K562 (cell line): ENCODE measurements at regions not wholly inside any gene's neighbourhood (a gene's known extent, or its start where the extent isn't known, plus 50 kb on each side); places are given as distances from the start of the nearest gene placed in this dataset.

ENCODE experiments used
- ATAC-seq: fragments of 200-7000 bp; cut with Tn5 transposase; 3 replicates; pipeline ENCODE4 v1.9.1; 2020; ENCODE audit warnings: moderate library complexity
- BruUV-seq: library from RNA; stranded (reverse); fragments of 400-500 nt; replicated peaks from 2 replicates; lab custom pipeline; 2021; lab: Mats Ljungman, UMichigan
- CTCF ChIA-PET: fragments of 300-600 bp; formaldehyde crosslinking; extraction: SDS; loops from one replicate; lab custom pipeline; 2021; ENCODE audit warnings: low intra/inter-chr PET ratio; lab: Yijun Ruan, JAX
- POLR2A ChIA-PET: fragments of 300-600, 350-650 bp; sonication (Branson Sonifier 250); formaldehyde crosslinking; extraction: SDS; loops from one replicate; lab custom pipeline; 2021; ENCODE audit warnings: antibody characterized with exemption, inconsistent platforms; lab: Yijun Ruan, JAX
- DNase-seq, 4 experiments: peaks; one replicate each; pipeline versions ENCODE4 v3.0.0 to v3.0.0-alpha.2; 2011 to 2018; ENCODE audit warnings: low spot score in 3 of 4, mixed read lengths in 3 of 4; ENCODE audit errors: extremely low read depth in 1 of 4
- FAIRE-seq: peaks from 2 replicates; lab custom pipeline; 2011; peaks lifted over from hg19 to GRCh38; lab: Jason Lieb, UNC
- H2AFZ ChIP-seq: 2 replicates; pipeline ENCODE4 v1.6.0; 2011; ENCODE audit warnings: low read depth, low read length, control low read depth, inconsistent platforms
- H3K27ac ChIP-seq: fragments of 200-600 bp; 3 replicates; pipeline ENCODE4 v1.8.0; 2011; ENCODE audit warnings: low read depth, mild to moderate bottlenecking, control low read depth, inconsistent platforms, low read length, moderate library complexity, mixed read lengths; ENCODE audit errors: extremely low read depth
- H3K27me3 ChIP-seq, 2 experiments: fragments of 300-600 bp in 1 of 2; 2 replicates in 1 of 2; 3 replicates in 1 of 2; pipeline versions ENCODE4 v1.6.0 to v1.8.0; 2011; ENCODE audit warnings: inconsistent platforms in 2 of 2, low read length in 2 of 2, mild to moderate bottlenecking in 1 of 2, mixed read lengths in 1 of 2, moderate library complexity in 1 of 2; ENCODE audit not compliant: control insufficient read depth in 2 of 2, insufficient read depth in 2 of 2
- H3K36me3 ChIP-seq: fragments of 300-600 bp; 3 replicates; pipeline ENCODE4 v1.8.0; 2011; ENCODE audit warnings: mild to moderate bottlenecking, low read length, inconsistent platforms; ENCODE audit not compliant: control insufficient read depth, insufficient read depth
- H3K4me1 ChIP-seq, 2 experiments: fragments of 200-600 bp in 1 of 2; replicated peaks in 1 of 2; 2 replicates in 1 of 2; 3 replicates in 1 of 2; pipeline versions ENCODE4 v1.5.1 to v1.8.0; 2011; ENCODE audit warnings: inconsistent platforms in 2 of 2, low read length in 2 of 2, mild to moderate bottlenecking in 1 of 2, mixed read lengths in 1 of 2, moderate library complexity in 1 of 2; ENCODE audit not compliant: control insufficient read depth in 2 of 2, insufficient read depth in 2 of 2
- H3K4me2 ChIP-seq: 2 replicates; pipeline ENCODE4 v1.6.1; 2011; ENCODE audit warnings: low read length, control low read depth, inconsistent platforms, mixed read lengths; ENCODE audit not compliant: insufficient read depth
- H3K4me3 ChIP-seq: fragments of 200-600 bp; sonication (generic), shearing (Covaris generic); 2 replicates; pipeline ENCODE4 v1.5.1; 2016; ENCODE audit warnings: control low read depth, inconsistent platforms
- H3K79me2 ChIP-seq: fragments of 200-600 bp; 3 replicates; pipeline ENCODE4 v1.8.0; 2011; ENCODE audit warnings: low read length, inconsistent platforms; ENCODE audit not compliant: control insufficient read depth, insufficient read depth
- H3K9ac ChIP-seq, 2 experiments: 2 replicates each; pipeline versions ENCODE4 v1.6.0 to v1.6.1; 2011; ENCODE audit warnings: low read depth in 2 of 2, low read length in 2 of 2, control low read depth in 1 of 2, inconsistent platforms in 1 of 2, mild to moderate bottlenecking in 1 of 2, mixed read lengths in 1 of 2; ENCODE audit not compliant: insufficient read depth in 1 of 2
- H3K9me1 ChIP-seq: one replicate; pipeline ENCODE4 v1.6.0; 2011; ENCODE audit warnings: inconsistent platforms, mild to moderate bottlenecking, low read length, moderate library complexity; ENCODE audit not compliant: control insufficient read depth, insufficient read depth
- H3K9me3 ChIP-seq: replicated peaks from 2 replicates; pipeline ENCODE4 v1.5.1; 2011; ENCODE audit warnings: low read depth, low read length, inconsistent platforms; ENCODE audit not compliant: control insufficient read depth, insufficient read depth
- H4K20me1 ChIP-seq: replicated peaks from 2 replicates; pipeline ENCODE4 v1.6.1; 2011; ENCODE audit warnings: low read length, inconsistent platforms, mixed read lengths; ENCODE audit not compliant: control insufficient read depth, insufficient read depth
- C11orf30 ChIP-seq: fragments of 450-650 bp; IDR thresholded peaks from 2 replicates; pipeline ENCODE4 v1.6.1; 2016; ENCODE audit warnings: low read depth, mild to moderate bottlenecking
- CHD1 ChIP-seq: fragments of 200-600 bp; sonication (generic); IDR thresholded peaks from one replicate; pipeline ENCODE4 v1.6.1; 2012; ENCODE audit warnings: mild to moderate bottlenecking, moderate library complexity, low read length, inconsistent platforms
- EHMT2 ChIP-seq: fragments of 450-650 bp; IDR thresholded peaks from 2 replicates; pipeline ENCODE4 v1.6.1; 2018; ENCODE audit warnings: antibody characterized with exemption
- EP400 ChIP-seq: fragments of 450-650 bp; IDR thresholded peaks from 2 replicates; pipeline ENCODE4 v1.6.1; 2017; ENCODE audit warnings: antibody characterized with exemption, mild to moderate bottlenecking, moderate library complexity
- GABPA ChIP-seq: fragments of 200-800 bp; sonication (Bioruptor generic); conservative IDR thresholded peaks from 2 replicates; pipeline ENCODE4 v1.6.1; 2016; ENCODE audit warnings: low read depth, missing genetic modification characterization, missing compliant biosample characterization
- MIER1 ChIP-seq: fragments of 450-650 bp; IDR thresholded peaks from 2 replicates; pipeline ENCODE4 v1.6.1; 2016; ENCODE audit warnings: antibody characterized with exemption, mild to moderate bottlenecking, low read depth
- U2AF2 ChIP-seq: fragments of 200-400 bp; formaldehyde crosslinking; optimal IDR thresholded peaks from 2 replicates; pipeline ENCODE3; 2017; ENCODE audit warnings: low read depth, mild to moderate bottlenecking, low read length
- YBX1 ChIP-seq: fragments of 450-650 bp; IDR thresholded peaks from 2 replicates; pipeline ENCODE4 v1.7.1; 2016; ENCODE audit warnings: mild to moderate bottlenecking
- ZC3H8 ChIP-seq: fragments of 450-650 bp; IDR thresholded peaks from 2 replicates; pipeline ENCODE4 v1.6.1; 2017
- ZNF780A ChIP-seq: fragments of 250-450 bp; sonication (Bioruptor Pico); IDR thresholded peaks from 2 replicates; pipeline ENCODE4 v1.5.0; 2021; ENCODE audit warnings: mild to moderate bottlenecking
- WGBS: fragments of 100-300 bp; shearing (Covaris generic); methylation state at CpG from one replicate; pipeline ENCODE4 v1.1.6; 2016; ENCODE audit warnings: low coverage, mixed read lengths; ENCODE audit not compliant: insufficient coverage; ENCODE audit errors: missing lambda C conversion rate; 5-methylcytosine and 5-hydroxymethylcytosine counted together
- in situ Hi-C: fragments of 300-500 bp; cut with MboI; formaldehyde crosslinking; loops from 4 replicates; pipeline ENCODE4 v1.15.0; 2018; ENCODE audit warnings: inconsistent platforms, mixed read lengths
- intact Hi-C: fragments of 100-400 bp; cut with micrococcal nuclease; formaldehyde crosslinking; loops from 2 replicates; pipeline ENCODE4 v1.14.2; 2022
- TF ChIP-seq, protein P1 (sequence below): fragments of 250-450 bp; sonication (Bioruptor Pico); IDR thresholded peaks from 2 replicates; pipeline ENCODE4 v1.4.0; 2020; ENCODE audit warnings: mild to moderate bottlenecking

GRCh38 chr7:80392229-80393169 lies 119.4 kb downstream of the GNAT3 start:
- DNase-seq (no peak), ATAC-seq (no peak), FAIRE-seq (no peak)
- CTCF ChIA-PET = no interaction called here
- Histone ChIP-seq H3K9me1 (no peaks in the 10 kb centered on the region), H3K27ac (no peak overlapping the region), H3K4me3 (no peak overlapping the region), H3K27me3 (no peaks in the 10 kb centered on the region), H2AFZ (no peak overlapping the region), H3K36me3 (no peaks in the 10 kb centered on the region), H3K4me2 (no peak overlapping the region), H4K20me1 (no peaks in the 10 kb centered on the region), H3K9me3 (no peaks in the 10 kb centered on the region), H3K4me1 (no peaks in the 10 kb centered on the region), H3K9ac (no peak overlapping the region), H3K79me2 (no peaks in the 10 kb centered on the region)
- intact Hi-C loops = no loop called here
- no TSS peak for BruUV-seq
- 1% methylated on average over 4 of the region's 4 CpGs for WGBS
- POLR2A ChIA-PET = no interaction called here
- in situ Hi-C loops = no loop called here
- TF ChIP-seq ZNF780A (CRISPR knock-in tag) (no peak), C11orf30 (no peak), GABPA (tag) (no peak), U2AF2 (no peak), EP400 (no peak), MIER1 (no peak), YBX1 (no peak), EHMT2 (no peak), CHD1 (no peak), ZC3H8 (no peak)
- TF ChIP-seq, protein P1, sequence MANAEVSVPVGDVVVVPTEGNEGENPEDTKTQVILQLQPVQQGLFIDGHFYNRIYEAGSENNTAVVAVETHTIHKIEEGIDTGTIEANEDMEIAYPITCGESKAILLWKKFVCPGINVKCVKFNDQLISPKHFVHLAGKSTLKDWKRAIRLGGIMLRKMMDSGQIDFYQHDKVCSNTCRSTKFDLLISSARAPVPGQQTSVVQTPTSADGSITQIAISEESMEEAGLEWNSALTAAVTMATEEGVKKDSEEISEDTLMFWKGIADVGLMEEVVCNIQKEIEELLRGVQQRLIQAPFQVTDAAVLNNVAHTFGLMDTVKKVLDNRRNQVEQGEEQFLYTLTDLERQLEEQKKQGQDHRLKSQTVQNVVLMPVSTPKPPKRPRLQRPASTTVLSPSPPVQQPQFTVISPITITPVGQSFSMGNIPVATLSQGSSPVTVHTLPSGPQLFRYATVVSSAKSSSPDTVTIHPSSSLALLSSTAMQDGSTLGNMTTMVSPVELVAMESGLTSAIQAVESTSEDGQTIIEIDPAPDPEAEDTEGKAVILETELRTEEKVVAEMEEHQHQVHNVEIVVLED (CRISPR knock-in tag) = no peak
